SK-N-SH (cell line): ENCODE measurements at regions not wholly inside any gene's neighbourhood (a gene's known extent, or its start where the extent isn't known, plus 50 kb on each side); places are given as distances from the start of the nearest gene placed in this dataset.

Experiments used
- CTCF ChIP-seq: fragments of 200-600 bp; sonication (generic); IDR thresholded peaks from 2 replicates; pipeline ENCODE4 v1.6.1; 2017; ENCODE audit warnings: antibody characterized with exemption, mild to moderate bottlenecking, moderate library complexity
- EZH2phosphoT487 ChIP-seq: fragments of 200-600 bp; sonication (generic); IDR thresholded peaks from 2 replicates; pipeline ENCODE4 v1.6.1; 2017; ENCODE audit warnings: low read depth, mixed run types, mild to moderate bottlenecking, antibody characterized with exemption, moderate library complexity, borderline replicate concordance
- FOXJ3 ChIP-seq: sonication (generic); formaldehyde crosslinking; IDR thresholded peaks from 2 replicates; pipeline ENCODE4 v1.5.1; 2020; ENCODE audit warnings: mild to moderate bottlenecking, missing genetic modification reagents
- IRF3 ChIP-seq: fragments of 150-350 bp; IDR thresholded peaks from 2 replicates; pipeline ENCODE4 v1.6.1; 2016; ENCODE audit warnings: mild to moderate bottlenecking, low read depth, low read length
- MAX ChIP-seq: IDR thresholded peaks from 2 replicates; pipeline ENCODE4 v1.4.0; 2012; ENCODE audit warnings: low read depth
- PBX3 ChIP-seq: IDR thresholded peaks from 2 replicates; pipeline ENCODE4; 2012
- POLR2AphosphoS5 ChIP-seq: IDR thresholded peaks from 2 replicates; pipeline ENCODE4 v1.6.1; 2012; ENCODE audit warnings: low read depth, low read length
- RAD21 ChIP-seq: IDR thresholded peaks from 2 replicates; pipeline ENCODE4 v1.6.1; 2012; ENCODE audit warnings: mild to moderate bottlenecking, low read length
- TAF1 ChIP-seq: IDR thresholded peaks from 2 replicates; pipeline ENCODE4 v1.6.1; 2012; ENCODE audit warnings: low read depth, mild to moderate bottlenecking, low read length, moderate library complexity, borderline replicate concordance

GRCh38 chr9:106800701-106801270 lies 62.2 kb upstream of the ZNF462 start:
- TF ChIP-seq CTCF (no peak), RAD21 (no peak), FOXJ3 (no peak), MAX (no peak), TAF1 (no peak), IRF3 (no peak), POLR2AphosphoS5 (no peak), EZH2phosphoT487 (no peak), PBX3 (no peak)
